ENCODE measurements at regions not wholly inside any gene's neighbourhood (a gene's known extent, or its start where the extent isn't known, plus 50 kb on each side); places are given as distances from the start of the nearest gene placed in this dataset.
A peak's percentile ranks its signal among the peaks of the same experiment; 100 is the strongest.
"Not testable (repeated sequence)": the region's sequence is repeated elsewhere in the genome, so short reads cannot be mapped to it uniquely, and the experiment has no call there.

DNA sequence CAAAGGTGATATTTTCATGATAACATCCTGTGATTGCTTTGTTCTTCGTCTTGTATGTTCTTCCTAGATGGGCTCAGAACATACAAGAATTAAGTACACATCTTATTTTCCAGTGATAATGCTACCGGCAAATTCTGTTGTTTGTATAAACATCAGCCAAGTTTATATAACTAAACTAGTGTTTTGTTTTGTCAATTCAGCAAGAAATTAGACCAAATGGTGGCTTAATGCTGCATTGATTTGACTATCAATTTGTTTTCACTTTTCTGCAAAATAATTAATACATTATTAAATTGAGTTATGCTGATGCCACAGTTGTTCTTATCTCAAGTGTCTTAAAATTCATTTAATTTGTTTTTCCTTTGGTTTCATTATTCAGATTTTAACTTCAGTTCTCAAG, 177.7 kb downstream of the OR4F29 start:
- not testable (repeated sequence) for DNase-seq (ENCODE audit: low spot score)

DNA sequence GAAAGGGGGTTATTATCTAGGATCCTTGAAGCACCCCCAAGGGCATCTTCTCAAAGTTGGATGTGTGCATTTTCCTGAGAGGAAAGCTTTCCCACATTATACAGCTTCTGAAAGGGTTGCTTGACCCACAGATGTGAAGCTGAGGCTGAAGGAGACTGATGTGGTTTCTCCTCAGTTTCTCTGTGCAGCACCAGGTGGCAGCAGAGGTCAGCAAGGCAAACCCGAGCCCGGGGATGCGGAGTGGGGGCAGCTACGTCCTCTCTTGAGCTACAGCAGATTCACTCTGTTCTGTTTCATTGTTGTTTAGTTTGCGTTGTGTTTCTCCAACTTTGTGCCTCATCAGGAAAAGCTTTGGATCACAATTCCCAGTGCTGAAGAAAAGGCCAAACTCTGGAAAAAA, 183.7 kb downstream of the OR4F29 start:
- peak; percentile 42 for DNase-seq (ENCODE audit: low spot score)

Data from hematopoietic multipotent progenitor cell treated with erythropoietin and hydrocortisone succinate and interleukin-3 and kit ligand, for 17 days (in vitro differentiated cells).